ENCODE measurements at regions not wholly inside any gene's neighbourhood (a gene's known extent, or its start where the extent isn't known, plus 50 kb on each side); places are given as distances from the start of the nearest gene placed in this dataset.
"Not testable (repeated sequence)": the region's sequence is repeated elsewhere in the genome, so short reads cannot be mapped to it uniquely, and the experiment has no call there.

GRCh38 chr2:155961641-155962040, 370.9 kb downstream of the NR4A2 start:
- Mint-ChIP-seq H3K9me3 (no peaks in the 10 kb centered on the region), H3K27ac (no peak overlapping the region), H3K4me1 (ENCODE audit: low read depth) (no peaks in the 10 kb centered on the region), H3K36me3 (ENCODE audit: insufficient read depth in 2 of 2) (no peaks in the 10 kb centered on the region), H3K4me3 (no peak overlapping the region), H3K27me3 (ENCODE audit: low read depth) (no peaks in the 10 kb centered on the region)
- ATAC-seq (replicated peaks in 1 of 2), result no peak
- no peak for DNase-seq

- Mint-ChIP-seq H3K4me3 (no peak overlapping the region), H3K36me3 (ENCODE audit: insufficient read depth in 2 of 2) (no peaks in the 10 kb centered on the region), H3K27me3 (ENCODE audit: low read depth) (no peaks in the 10 kb centered on the region), H3K27ac (no peak overlapping the region), H3K4me1 (ENCODE audit: low read depth) (no peaks in the 10 kb centered on the region), H3K9me3 (no peaks in the 10 kb centered on the region)
- DNase-seq, result no peak
- ATAC-seq (replicated peaks in 1 of 2), result no peak
Measured at GRCh38 chr2:155958834-155959233, 373.7 kb downstream of the NR4A2 start.

GRCh38 chr2:155947069-155947468, 385.5 kb downstream of the NR4A2 start:
- H3K36me3 Mint-ChIP-seq (ENCODE audit: insufficient read depth in 2 of 2), result peaks cover 0 to 1% of the 10 kb centered on the region in 2 donors
- no peaks in the 10 kb centered on the region for H3K27me3 Mint-ChIP-seq (ENCODE audit: low read depth)
- no peak for ATAC-seq (replicated peaks in 1 of 2)
- no peak overlapping the region for H3K27ac Mint-ChIP-seq
- DNase-seq, result no peak
- peaks cover 2 to 5% of the 10 kb centered on the region in 2 donors for H3K9me3 Mint-ChIP-seq
- no peaks in the 10 kb centered on the region for H3K4me1 Mint-ChIP-seq (ENCODE audit: low read depth)
- no peak overlapping the region for H3K4me3 Mint-ChIP-seq

- no peak overlapping the region for H3K27ac Mint-ChIP-seq
- no peak overlapping the region for H3K4me3 Mint-ChIP-seq
- H3K36me3 Mint-ChIP-seq (ENCODE audit: insufficient read depth in 2 of 2), result peaks cover 0 to 1% of the 10 kb centered on the region in 2 donors
- peaks cover 3 to 5% of the 10 kb centered on the region in 2 donors for H3K9me3 Mint-ChIP-seq
- ATAC-seq (replicated peaks in 1 of 2) (no peak), DNase-seq (no peak)
- no peaks in the 10 kb centered on the region for H3K27me3 Mint-ChIP-seq (ENCODE audit: low read depth)
- no peaks in the 10 kb centered on the region for H3K4me1 Mint-ChIP-seq (ENCODE audit: low read depth)
Measured at GRCh38 chr2:155944218-155944617, 388.3 kb downstream of the NR4A2 start.

GRCh38 chr2:155930312-155930711, 402.2 kb downstream of the NR4A2 start:
- no peak overlapping the region for H3K4me3 Mint-ChIP-seq
- no peaks in the 10 kb centered on the region for H3K9me3 Mint-ChIP-seq
- no peak overlapping the region for H3K27ac Mint-ChIP-seq
- H3K4me1 Mint-ChIP-seq (ENCODE audit: low read depth), result no peaks in the 10 kb centered on the region
- H3K27me3 Mint-ChIP-seq (ENCODE audit: low read depth), result no peaks in the 10 kb centered on the region
- no peak for ATAC-seq (replicated peaks in 1 of 2)
- no peak for DNase-seq
- no peaks in the 10 kb centered on the region for H3K36me3 Mint-ChIP-seq (ENCODE audit: insufficient read depth in 2 of 2)

GRCh38 chr2:155917380-155917779, 415.1 kb downstream of the NR4A2 start:
- Mint-ChIP-seq H3K4me3 (no peak overlapping the region), H3K27ac (no peak overlapping the region), H3K36me3 (ENCODE audit: insufficient read depth in 2 of 2) (no peaks in the 10 kb centered on the region), H3K9me3 (no peaks in the 10 kb centered on the region), H3K27me3 (ENCODE audit: low read depth) (no peaks in the 10 kb centered on the region), H3K4me1 (ENCODE audit: low read depth) (no peaks in the 10 kb centered on the region)
- ATAC-seq (replicated peaks in 1 of 2) (no peak), DNase-seq (no peak)

- H3K9me3 Mint-ChIP-seq, result no peaks in the 10 kb centered on the region
- no peak overlapping the region for H3K27ac Mint-ChIP-seq
- H3K4me3 Mint-ChIP-seq, result no peak overlapping the region
- ATAC-seq (replicated peaks in 1 of 2), result no peak
- no peak for DNase-seq
- no peaks in the 10 kb centered on the region for H3K36me3 Mint-ChIP-seq (ENCODE audit: insufficient read depth in 2 of 2)
- no peaks in the 10 kb centered on the region for H3K27me3 Mint-ChIP-seq (ENCODE audit: low read depth)
- no peaks in the 10 kb centered on the region for H3K4me1 Mint-ChIP-seq (ENCODE audit: low read depth)
Measured at GRCh38 chr2:155913356-155913755, 419.2 kb downstream of the NR4A2 start.

GRCh38 chr2:155908567-155908966, 424.0 kb downstream of the NR4A2 start:
- H3K4me1 Mint-ChIP-seq (ENCODE audit: low read depth), result no peaks in the 10 kb centered on the region
- H3K4me3 Mint-ChIP-seq, result no peak overlapping the region
- no peaks in the 10 kb centered on the region for H3K9me3 Mint-ChIP-seq
- no peaks in the 10 kb centered on the region for H3K36me3 Mint-ChIP-seq (ENCODE audit: insufficient read depth in 2 of 2)
- no peak for DNase-seq
- H3K27ac Mint-ChIP-seq, result no peak overlapping the region
- no peaks in the 10 kb centered on the region for H3K27me3 Mint-ChIP-seq (ENCODE audit: low read depth)
- no peak for ATAC-seq (replicated peaks in 1 of 2)

- no peak overlapping the region for H3K4me3 Mint-ChIP-seq
- H3K4me1 Mint-ChIP-seq (ENCODE audit: low read depth), result no peaks in the 10 kb centered on the region
- no peaks in the 10 kb centered on the region for H3K9me3 Mint-ChIP-seq
- no peaks in the 10 kb centered on the region for H3K27me3 Mint-ChIP-seq (ENCODE audit: low read depth)
- ATAC-seq (replicated peaks in 1 of 2), result no peak
- no peak overlapping the region for H3K27ac Mint-ChIP-seq
- no peak for DNase-seq
- H3K36me3 Mint-ChIP-seq (ENCODE audit: insufficient read depth in 2 of 2), result no peaks in the 10 kb centered on the region
Measured at GRCh38 chr2:155907211-155907610, 425.3 kb downstream of the NR4A2 start.

GRCh38 chr2:155905657-155906056, 426.9 kb downstream of the NR4A2 start:
- Mint-ChIP-seq H3K4me3 (no peak overlapping the region), H3K27me3 (ENCODE audit: low read depth) (no peaks in the 10 kb centered on the region), H3K4me1 (ENCODE audit: low read depth) (no peaks in the 10 kb centered on the region), H3K36me3 (ENCODE audit: insufficient read depth in 2 of 2) (no peaks in the 10 kb centered on the region), H3K9me3 (no peaks in the 10 kb centered on the region), H3K27ac (no peak overlapping the region)
- no peak for ATAC-seq (replicated peaks in 1 of 2)
- no peak for DNase-seq

- Mint-ChIP-seq H3K9me3 (no peaks in the 10 kb centered on the region), H3K27me3 (ENCODE audit: low read depth) (no peaks in the 10 kb centered on the region), H3K36me3 (ENCODE audit: insufficient read depth in 2 of 2) (no peaks in the 10 kb centered on the region), H3K4me1 (ENCODE audit: low read depth) (no peaks in the 10 kb centered on the region), H3K4me3 (no peak overlapping the region), H3K27ac (no peak overlapping the region)
- DNase-seq, result no peak
- ATAC-seq (replicated peaks in 1 of 2), result no peak
Measured at GRCh38 chr2:155904720-155905119, 427.8 kb downstream of the NR4A2 start.

- H3K4me3 Mint-ChIP-seq, result no peak overlapping the region
- no peaks in the 10 kb centered on the region for H3K36me3 Mint-ChIP-seq (ENCODE audit: insufficient read depth in 2 of 2)
- DNase-seq, result no peak
- no peaks in the 10 kb centered on the region for H3K27me3 Mint-ChIP-seq (ENCODE audit: low read depth)
- H3K27ac Mint-ChIP-seq, result no peak overlapping the region
- no peaks in the 10 kb centered on the region for H3K9me3 Mint-ChIP-seq
- no peak for ATAC-seq (replicated peaks in 1 of 2)
- no peaks in the 10 kb centered on the region for H3K4me1 Mint-ChIP-seq (ENCODE audit: low read depth)
Measured at GRCh38 chr2:155902635-155903034, 429.9 kb downstream of the NR4A2 start.

- no peaks in the 10 kb centered on the region for H3K27me3 Mint-ChIP-seq (ENCODE audit: low read depth)
- no peak overlapping the region for H3K27ac Mint-ChIP-seq
- peaks cover 0 to 5% of the 10 kb centered on the region in 2 donors for H3K9me3 Mint-ChIP-seq
- ATAC-seq (replicated peaks in 1 of 2), result no peak
- H3K36me3 Mint-ChIP-seq (ENCODE audit: insufficient read depth in 2 of 2), result no peaks in the 10 kb centered on the region
- DNase-seq, result no peak
- H3K4me3 Mint-ChIP-seq, result no peak overlapping the region
- H3K4me1 Mint-ChIP-seq (ENCODE audit: low read depth), result no peaks in the 10 kb centered on the region
Measured at GRCh38 chr2:155895016-155895415, 437.5 kb downstream of the NR4A2 start.

- not testable (repeated sequence) for H3K4me1 Mint-ChIP-seq (ENCODE audit: low read depth); H3K36me3 Mint-ChIP-seq (ENCODE audit: insufficient read depth in 2 of 2); H3K27ac Mint-ChIP-seq; ATAC-seq (replicated peaks in 1 of 2); DNase-seq; H3K4me3 Mint-ChIP-seq; H3K27me3 Mint-ChIP-seq (ENCODE audit: low read depth)
- peaks cover 18 to 22% of the 10 kb centered on the region in 2 donors for H3K9me3 Mint-ChIP-seq
Measured at GRCh38 chr2:155880382-155880781, 452.1 kb downstream of the NR4A2 start.

Data from activated T-cell treated with anti-CD3 and anti-CD28 coated beads, Interleukin-2, amount 50 U/mL, for 72 hours (primary cell).